ENCODE measurements at regions not wholly inside any gene's neighbourhood (a gene's known extent, or its start where the extent isn't known, plus 50 kb on each side); places are given as distances from the start of the nearest gene placed in this dataset.
A peak's percentile ranks its signal among the peaks of the same experiment; 100 is the strongest.
"Not testable (repeated sequence)": the region's sequence is repeated elsewhere in the genome, so short reads cannot be mapped to it uniquely, and the experiment has no call there.

- Histone ChIP-seq H3K27me3 (ENCODE audit: insufficient read depth, poor library complexity, severe bottlenecking) (no peaks in the 10 kb centered on the region), H3K4me3 (replicated peaks; ENCODE audit: insufficient read depth, low read length) (no peak overlapping the region), H3K27ac (replicated peaks) (no peak overlapping the region)
- TF ChIP-seq SPI1 (IDR thresholded peaks at IDR 0.05; ENCODE audit: borderline replicate concordance, low read depth) (no peak), CTCF (IDR thresholded peaks at IDR 0.05; ENCODE audit: insufficient read depth, low read length) (no peak), GABPA (IDR thresholded peaks at IDR 0.05; ENCODE audit: low read depth) (no peak), POLR2AphosphoS5 (IDR thresholded peaks at IDR 0.05; ENCODE audit: low read depth) (no peak), REST (IDR thresholded peaks at IDR 0.05; ENCODE audit: insufficient replicate concordance, low read depth) (no peak)
- DNase-seq (ENCODE audit: low read depth in 1 of 2, low spot score in 1 of 2): no peak
Observed at GRCh38 chr7:142437741-142438140, 179.9 kb upstream of the PRSS58 start.

- no peak for DNase-seq (ENCODE audit: low read depth in 1 of 2, low spot score in 1 of 2)
- no peak overlapping the region for H3K27ac ChIP-seq (replicated peaks)
- no peak overlapping the region for H3K4me3 ChIP-seq (replicated peaks; ENCODE audit: insufficient read depth, low read length)
- no peaks in the 10 kb centered on the region for H3K27me3 ChIP-seq (ENCODE audit: insufficient read depth, poor library complexity, severe bottlenecking)
- TF ChIP-seq REST (IDR thresholded peaks at IDR 0.05; ENCODE audit: insufficient replicate concordance, low read depth): no peak
- no peak for TF ChIP-seq SPI1 (IDR thresholded peaks at IDR 0.05; ENCODE audit: borderline replicate concordance, low read depth)
- TF ChIP-seq CTCF (IDR thresholded peaks at IDR 0.05; ENCODE audit: insufficient read depth, low read length): no peak
- TF ChIP-seq POLR2AphosphoS5 (IDR thresholded peaks at IDR 0.05; ENCODE audit: low read depth): no peak
- no peak for TF ChIP-seq GABPA (IDR thresholded peaks at IDR 0.05; ENCODE audit: low read depth)
Observed at GRCh38 chr7:142436601-142437000, 178.7 kb upstream of the PRSS58 start.

GRCh38 chr7:142435606-142436005 lies 177.7 kb upstream of the PRSS58 start:
- 0 out of 2 replicates have a peak overlapping the region, but pooled peaks have one; percentile 5 for H3K27ac ChIP-seq (replicated peaks)
- not testable (repeated sequence) for H3K27me3 ChIP-seq (ENCODE audit: insufficient read depth, poor library complexity, severe bottlenecking); DNase-seq (ENCODE audit: low read depth in 1 of 2, low spot score in 1 of 2); H3K4me3 ChIP-seq (replicated peaks; ENCODE audit: insufficient read depth, low read length)
- peak; percentile 56; the same call in 1 of the 2 replicates for TF ChIP-seq SPI1 (IDR thresholded peaks at IDR 0.05; ENCODE audit: borderline replicate concordance, low read depth)

GRCh38 chr7:142434666-142435167 lies 176.9 kb upstream of the PRSS58 start:
- TF ChIP-seq SPI1 (IDR thresholded peaks at IDR 0.05; ENCODE audit: borderline replicate concordance, low read depth) (no peak), CTCF (IDR thresholded peaks at IDR 0.05; ENCODE audit: insufficient read depth, low read length) (no peak), POLR2AphosphoS5 (IDR thresholded peaks at IDR 0.05; ENCODE audit: low read depth) (no peak)
- H3K4me3 ChIP-seq (replicated peaks; ENCODE audit: insufficient read depth, low read length): no peak overlapping the region
- DNase-seq (ENCODE audit: low read depth in 1 of 2, low spot score in 1 of 2): no peak
- H3K27ac ChIP-seq (replicated peaks): no peak overlapping the region
- H3K27me3 ChIP-seq (ENCODE audit: insufficient read depth, poor library complexity, severe bottlenecking): no peaks in the 10 kb centered on the region
